Peyer's patch (tissue), 4 donors: ENCODE measurements at regions not wholly inside any gene's neighbourhood (a gene's known extent, or its start where the extent isn't known, plus 50 kb on each side); places are given as distances from the start of the nearest gene placed in this dataset.

Experiments used
- DNase-seq, 3 donors: peaks; one replicate each; pipeline ENCODE4 v3.0.0-alpha.2; 2017 to 2019
- H3K27ac ChIP-seq, 4 donors: fragments of 200-600 bp; sonication (generic); one replicate each; pipeline ENCODE4 v1.5.1; 2016 to 2019
- H3K27me3 ChIP-seq, 2 donors: fragments of 200-600 bp; sonication (generic); one replicate each; pipeline ENCODE4 v1.5.1; 2019
- H3K36me3 ChIP-seq, 3 donors: fragments of 200-600 bp; sonication (generic); one replicate each; pipeline ENCODE4 v1.5.1; 2016 to 2019
- H3K4me1 ChIP-seq, 4 donors: fragments of 200-600 bp; sonication (generic); one replicate each; pipeline ENCODE4 v1.5.1; 2016 to 2019
- H3K4me3 ChIP-seq, 4 donors: fragments of 200-600 bp; sonication (generic); 1 replicate in 3 of 4; 2 replicates in 1 of 4; pipeline ENCODE4 v1.5.1; 2016 to 2019; ENCODE audit warnings: mild to moderate bottlenecking in 1 of 4
- H3K9me3 ChIP-seq, 4 donors: fragments of 200-600 bp; sonication (generic); one replicate each; pipeline ENCODE4 v1.5.1; 2016 to 2019; ENCODE audit warnings: mild to moderate bottlenecking in 1 of 4
- CTCF ChIP-seq, 6 experiments: fragments of 450-650 bp in 4 of 6; fragments of 200-600 bp in 2 of 6; sonication (generic) in 1 of 6; IDR thresholded peaks; one replicate each; pipeline ENCODE4 v1.5.1; 2017 to 2019; ENCODE audit warnings: antibody characterized with exemption in 6 of 6, mild to moderate bottlenecking in 3 of 6, moderate library complexity in 1 of 6
- POLR2A ChIP-seq, 2 donors: fragments of 450-650 bp; IDR thresholded peaks; one replicate each; pipeline ENCODE4 v1.5.1; 2017; ENCODE audit warnings: antibody characterized with exemption in 2 of 2, mild to moderate bottlenecking in 2 of 2, moderate library complexity in 2 of 2

- TF ChIP-seq POLR2A (IDR thresholded peaks at IDR 0.05) = no peak
- no peak for TF ChIP-seq CTCF (IDR thresholded peaks at IDR 0.05)
- Histone ChIP-seq H3K9me3 (no peaks in the 10 kb centered on the region), H3K36me3 (no peaks in the 10 kb centered on the region), H3K4me1 (no peaks in the 10 kb centered on the region), H3K27ac (no peak overlapping the region), H3K27me3 (no peaks in the 10 kb centered on the region), H3K4me3 (no peak overlapping the region)
- DNase-seq = no peak
Observed at GRCh38 chr6:9766240-9766915, 648.5 kb downstream of the TFAP2A start.

GRCh38 chr6:9761220-9761619, 653.7 kb downstream of the TFAP2A start:
- no peaks in the 10 kb centered on the region for H3K9me3 ChIP-seq
- H3K27ac ChIP-seq = no peak overlapping the region
- no peaks in the 10 kb centered on the region for H3K27me3 ChIP-seq
- no peaks in the 10 kb centered on the region for H3K4me1 ChIP-seq
- no peak overlapping the region for H3K4me3 ChIP-seq
- TF ChIP-seq CTCF (IDR thresholded peaks at IDR 0.05) (no peak), POLR2A (IDR thresholded peaks at IDR 0.05) (no peak)
- no peak for DNase-seq
- no peaks in the 10 kb centered on the region for H3K36me3 ChIP-seq

- no peak for DNase-seq
- no peak overlapping the region for H3K27ac ChIP-seq
- no peaks in the 10 kb centered on the region for H3K4me1 ChIP-seq
- H3K4me3 ChIP-seq = no peak overlapping the region
- H3K27me3 ChIP-seq = no peaks in the 10 kb centered on the region
- no peaks in the 10 kb centered on the region for H3K9me3 ChIP-seq
- TF ChIP-seq POLR2A (IDR thresholded peaks at IDR 0.05) = no peak
- TF ChIP-seq CTCF (IDR thresholded peaks at IDR 0.05) = no peak
- H3K36me3 ChIP-seq = no peaks in the 10 kb centered on the region
Observed at GRCh38 chr6:9754515-9754914, 660.4 kb downstream of the TFAP2A start.

GRCh38 chr6:9745966-9746365, 668.9 kb downstream of the TFAP2A start:
- TF ChIP-seq CTCF (IDR thresholded peaks at IDR 0.05) (no peak), POLR2A (IDR thresholded peaks at IDR 0.05) (no peak)
- H3K4me3 ChIP-seq = no peak overlapping the region
- H3K36me3 ChIP-seq = no peaks in the 10 kb centered on the region
- DNase-seq = no peak
- no peak overlapping the region for H3K27ac ChIP-seq
- no peaks in the 10 kb centered on the region for H3K27me3 ChIP-seq
- no peaks in the 10 kb centered on the region for H3K4me1 ChIP-seq
- H3K9me3 ChIP-seq = no peaks in the 10 kb centered on the region

GRCh38 chr6:9745476-9745875, 669.4 kb downstream of the TFAP2A start:
- H3K27ac ChIP-seq = no peak overlapping the region
- no peaks in the 10 kb centered on the region for H3K4me1 ChIP-seq
- H3K9me3 ChIP-seq = no peaks in the 10 kb centered on the region
- DNase-seq = no peak
- TF ChIP-seq CTCF (IDR thresholded peaks at IDR 0.05) (no peak), POLR2A (IDR thresholded peaks at IDR 0.05) (no peak)
- H3K4me3 ChIP-seq = no peak overlapping the region
- H3K27me3 ChIP-seq = no peaks in the 10 kb centered on the region
- no peaks in the 10 kb centered on the region for H3K36me3 ChIP-seq

GRCh38 chr6:9744119-9744518, 670.8 kb downstream of the TFAP2A start:
- Histone ChIP-seq H3K9me3 (no peaks in the 10 kb centered on the region), H3K4me3 (no peak overlapping the region), H3K27me3 (no peaks in the 10 kb centered on the region), H3K36me3 (no peaks in the 10 kb centered on the region), H3K4me1 (no peaks in the 10 kb centered on the region), H3K27ac (no peak overlapping the region)
- DNase-seq = no peak
- TF ChIP-seq POLR2A (IDR thresholded peaks at IDR 0.05) (no peak), CTCF (IDR thresholded peaks at IDR 0.05) (no peak)
